SK-MEL-5 (cell line): ENCODE measurements at regions not wholly inside any gene's neighbourhood (a gene's known extent, or its start where the extent isn't known, plus 50 kb on each side); places are given as distances from the start of the nearest gene placed in this dataset.

ENCODE experiments used
- DNase-seq: peaks from one replicate; pipeline ENCODE4 v3.0.0-alpha.2; 2016; ENCODE audit warnings: low read depth, low spot score
- in situ Hi-C: cut with HindIII; loops from 2 replicates; pipeline ENCODE4 v1.10.0; 2016; ENCODE audit warnings: low sequenced_read_pairs, high pct_unique_total_duplicates, low pct_unique_long_range_greater_than_20kb

DNA sequence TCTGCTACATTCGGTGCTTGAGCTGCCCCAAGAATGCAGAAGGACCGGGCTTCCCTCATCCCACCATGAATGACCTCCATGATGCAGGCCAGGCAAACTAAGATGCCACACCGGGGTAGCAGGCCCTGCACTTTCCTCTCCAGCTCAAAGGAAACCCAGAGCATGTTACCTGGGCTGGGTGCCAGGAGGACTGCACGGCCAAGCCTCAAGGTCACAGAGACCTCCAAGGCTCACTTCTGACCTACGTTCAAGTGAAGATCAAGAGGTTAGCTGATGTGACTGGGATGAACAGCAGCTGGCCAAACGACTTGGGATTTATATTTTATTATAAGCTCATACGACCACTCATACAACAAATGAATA is 501.8 kb downstream of the CD83 start:
- in situ Hi-C loops: no loop called here
- no peak for DNase-seq

GRCh38 chr6:14620522-14620921 is 502.9 kb downstream of the CD83 start:
- in situ Hi-C loops: no loop called here
- no peak for DNase-seq

- in situ Hi-C loops: no loop called here
- no peak for DNase-seq
These were observed 503.9 kb downstream of the CD83 start for GRCh38 chr6:14621518-14621917.

GRCh38 chr6:14622085-14622484 is 504.5 kb downstream of the CD83 start:
- DNase-seq: no peak

GRCh38 chr6:14622909-14623505 is 505.4 kb downstream of the CD83 start:
- no peak for DNase-seq
- in situ Hi-C loops: no loop called here

More at GRCh38 chr6:14622085-14622484, 504.5 kb downstream of the CD83 start:
- in situ Hi-C loops: no loop called here

DNA sequence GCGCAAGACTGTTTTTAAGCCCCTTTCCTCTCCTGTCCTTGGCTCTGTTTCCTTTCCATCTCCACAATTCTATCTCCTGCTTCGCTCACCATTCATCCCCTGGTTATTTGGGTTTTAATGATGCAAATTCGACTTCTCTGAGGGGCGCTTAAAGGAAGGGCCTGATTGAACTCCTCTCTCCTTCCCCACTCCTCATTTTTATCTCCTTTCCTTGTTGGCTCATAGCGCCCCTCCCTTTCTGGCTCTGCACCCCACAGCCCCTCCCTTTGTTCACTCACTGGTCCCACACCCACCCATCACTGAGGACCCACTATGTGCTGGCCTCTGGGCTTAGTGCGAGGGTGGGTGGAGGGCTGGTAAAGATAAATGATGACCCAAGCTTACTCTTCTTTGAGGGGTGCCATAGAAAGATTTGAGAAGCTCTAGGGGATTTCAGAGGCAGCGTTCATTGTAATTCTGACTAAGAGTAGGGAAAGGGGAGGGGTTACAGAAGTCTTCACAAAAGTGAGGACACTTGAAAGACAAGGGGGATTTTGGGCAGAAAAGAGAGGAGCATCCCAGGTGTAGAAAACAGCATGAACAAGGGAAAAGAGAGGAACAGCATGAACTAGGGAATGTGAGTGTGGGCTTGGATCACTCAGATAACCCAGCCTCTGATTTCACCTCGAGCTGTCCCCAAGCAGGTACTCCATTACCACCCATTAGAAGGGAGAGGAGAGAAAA is 507.8 kb downstream of the CD83 start:
- in situ Hi-C loops: no loop called here
- DNase-seq: no peak

DNA sequence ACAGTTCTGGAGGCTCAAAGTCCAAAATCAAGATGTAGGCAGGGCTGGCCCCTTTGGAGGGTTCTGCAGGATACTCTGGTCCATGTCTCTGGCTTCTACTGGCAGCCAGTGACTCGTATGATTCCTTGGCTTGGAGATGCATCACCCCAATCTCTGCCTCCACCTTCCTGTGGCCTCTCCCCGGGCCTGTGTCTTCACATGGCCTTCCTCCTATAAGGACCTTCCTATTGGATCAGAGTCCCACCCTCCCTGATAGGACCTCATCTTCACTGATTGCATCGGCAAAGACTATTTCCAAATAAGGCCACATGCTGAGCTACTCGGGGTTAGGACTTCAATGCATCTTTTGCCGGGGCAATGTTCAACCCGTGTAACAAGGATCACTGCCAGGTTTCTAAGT is 509.0 kb downstream of the CD83 start:
- in situ Hi-C loops: no loop called here
- no peak for DNase-seq

GRCh38 chr6:14630016-14630415 is 512.4 kb downstream of the CD83 start:
- in situ Hi-C loops: no loop called here
- DNase-seq: no peak

DNA sequence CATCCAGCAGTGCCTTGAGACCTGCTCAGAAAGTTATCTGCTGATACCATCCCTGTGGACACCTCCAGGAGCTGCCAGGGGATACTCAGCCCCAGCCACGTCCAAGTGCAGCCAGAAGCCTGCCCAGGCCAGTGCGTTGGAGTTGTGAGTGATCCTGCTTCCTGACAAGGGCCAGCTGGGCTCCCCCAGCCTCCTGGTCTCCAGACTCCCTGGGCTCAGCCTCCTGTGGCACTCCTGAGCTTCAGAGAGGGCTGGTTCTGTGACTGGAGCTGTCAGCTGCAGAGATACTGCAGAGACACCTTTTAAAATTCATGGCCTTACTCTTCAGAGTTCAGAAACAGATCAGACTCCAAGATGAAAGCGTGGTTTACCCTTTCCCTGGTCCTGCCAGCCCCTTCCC is 515.9 kb downstream of the CD83 start:
- in situ Hi-C loops: no loop called here
- no peak for DNase-seq

DNA sequence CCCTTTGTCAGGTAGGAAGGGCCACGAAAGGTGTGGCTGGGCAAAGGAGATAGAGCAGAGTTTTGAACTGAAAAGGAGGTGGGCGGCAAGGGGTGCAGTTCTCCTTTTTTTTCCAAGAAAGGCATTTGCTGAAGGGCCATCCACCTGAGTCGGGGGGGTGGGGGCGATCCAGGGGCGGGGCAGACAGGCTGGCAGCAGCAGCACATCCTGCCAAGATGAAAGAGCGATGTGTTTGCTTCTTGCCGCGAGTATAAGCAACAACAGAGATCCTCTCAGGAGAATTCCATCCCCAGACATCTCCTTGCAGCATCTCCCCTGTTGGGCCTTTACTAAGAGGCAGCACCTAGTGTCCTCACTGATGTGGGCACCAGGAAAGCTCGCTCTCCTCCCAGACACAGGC is 516.5 kb downstream of the CD83 start:
- in situ Hi-C loops: no loop called here
- DNase-seq: no peak

- in situ Hi-C loops: no loop called here
- DNase-seq: no peak
These were observed 517.6 kb downstream of the CD83 start for GRCh38 chr6:14635195-14635594.

GRCh38 chr6:14635934-14636591 is 518.5 kb downstream of the CD83 start:
- in situ Hi-C loops: no loop called here
- no peak for DNase-seq

DNA sequence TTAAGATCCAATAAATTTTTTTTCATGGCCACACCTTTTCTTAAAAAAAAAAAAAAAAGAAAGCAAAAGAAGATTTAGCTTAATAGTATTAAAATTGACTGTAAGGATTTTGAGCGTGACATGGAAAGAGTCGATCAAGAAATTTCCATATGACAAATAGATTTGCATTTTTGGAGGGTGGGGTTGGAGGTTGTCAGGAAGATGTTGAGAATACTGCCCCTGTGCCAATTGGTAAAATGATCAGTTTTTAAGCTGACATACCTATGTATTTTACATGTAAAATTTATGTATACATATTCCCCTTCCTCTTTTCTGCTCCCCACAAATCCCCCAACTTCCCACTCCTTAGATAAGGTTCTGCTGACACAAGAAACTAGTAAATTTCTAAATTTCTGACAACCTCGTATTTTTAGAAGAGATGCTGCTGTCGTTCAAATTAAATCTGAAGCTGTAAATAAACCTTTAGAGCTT is 520.9 kb downstream of the CD83 start:
- DNase-seq: no peak
- in situ Hi-C loops: no loop called here

DNA sequence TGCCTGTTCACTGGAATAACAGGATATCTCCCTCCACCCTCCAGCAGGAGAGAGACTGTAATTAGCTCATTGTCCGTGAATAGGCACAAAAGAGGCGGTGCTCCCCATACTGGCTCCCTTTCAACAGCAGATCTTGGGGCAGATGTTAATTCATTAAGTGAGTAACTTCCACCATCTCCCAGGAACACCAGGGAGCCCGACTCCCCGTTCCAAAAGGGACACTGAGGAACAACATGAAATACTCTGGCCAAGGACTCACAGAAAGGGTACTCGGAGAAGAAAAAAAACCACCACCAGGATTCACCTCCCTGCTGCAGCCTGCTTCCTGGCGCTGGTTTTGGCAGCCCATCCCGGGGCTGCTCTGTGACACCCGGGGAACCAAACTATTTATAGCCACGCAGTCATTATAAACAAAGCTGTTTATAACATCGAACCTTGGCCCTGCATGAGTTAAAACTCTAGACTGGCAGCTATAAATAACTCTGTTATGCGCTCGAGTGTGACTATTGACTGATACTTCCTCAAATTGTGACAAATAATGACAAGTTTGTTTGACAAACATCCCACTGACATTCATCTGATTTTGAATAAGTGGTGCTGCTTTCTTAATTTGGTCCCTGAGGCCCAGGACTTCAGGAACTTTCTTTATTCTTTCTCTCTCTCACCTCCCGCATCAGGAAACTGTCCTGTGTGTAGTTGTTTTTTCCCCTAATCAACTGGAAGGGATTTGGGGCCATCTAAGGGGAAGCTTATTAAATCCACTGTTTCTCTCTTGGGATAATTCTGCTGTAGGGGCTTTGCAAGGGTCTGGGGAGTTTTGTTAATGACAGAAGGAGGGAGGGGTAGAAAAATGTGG is 521.6 kb downstream of the CD83 start:
- no peak for DNase-seq
- in situ Hi-C loops: no loop called here

DNA sequence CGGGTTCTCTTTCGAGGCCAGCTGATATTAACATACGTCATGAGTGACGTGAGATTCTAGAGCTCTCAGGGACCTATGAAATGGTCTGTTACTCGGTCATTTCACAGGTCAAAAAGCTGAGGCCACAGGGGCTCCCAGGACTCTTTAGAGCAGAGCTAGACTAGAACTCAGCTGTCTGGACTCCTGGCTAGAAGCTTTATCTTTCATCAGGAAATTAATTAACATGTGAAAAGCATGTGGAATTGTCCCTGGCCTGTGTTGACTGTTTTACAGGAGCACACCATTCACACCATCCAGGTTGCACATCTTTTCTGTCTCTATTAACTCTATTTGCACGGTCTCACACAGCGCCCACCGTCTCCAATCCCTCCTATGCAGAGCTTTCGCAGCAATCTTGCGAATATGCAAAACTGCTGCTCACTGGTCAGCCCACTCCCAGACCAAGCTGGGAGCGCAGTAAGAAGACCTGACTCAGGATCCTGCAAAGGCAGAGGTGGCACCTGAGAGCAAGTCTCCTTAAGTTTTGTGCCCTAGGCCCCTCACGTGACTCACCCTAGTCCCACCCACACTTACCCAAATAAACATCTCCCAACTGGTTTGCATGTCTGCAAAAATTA is 522.5 kb downstream of the CD83 start:
- DNase-seq: no peak
- in situ Hi-C loops: no loop called here

DNA sequence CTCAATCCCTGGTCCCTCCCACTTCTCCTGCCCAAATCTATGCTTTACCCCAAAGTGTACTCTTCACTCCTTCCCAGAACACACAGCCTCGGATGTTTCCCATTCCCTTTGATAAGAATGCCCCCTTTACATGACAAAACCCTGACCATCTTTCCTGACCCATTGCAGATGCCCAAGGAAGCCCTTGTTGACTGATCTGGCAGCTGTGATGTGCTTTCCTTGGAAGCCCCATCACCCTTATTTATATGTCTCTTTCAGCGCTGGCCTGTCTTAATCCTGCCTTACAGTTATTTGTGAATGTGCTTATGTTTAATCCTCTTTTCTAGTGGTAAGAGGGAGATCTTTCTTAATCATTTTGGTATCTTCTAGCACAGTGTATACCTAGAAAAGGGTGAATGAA is 523.1 kb downstream of the CD83 start:
- no peak for DNase-seq
- in situ Hi-C loops: no loop called here

GRCh38 chr6:14641423-14642135 is 524.0 kb downstream of the CD83 start:
- no peak for DNase-seq
- in situ Hi-C loops: no loop called here
